HL-60 (cell line): ENCODE measurements at regions not wholly inside any gene's neighbourhood (a gene's known extent, or its start where the extent isn't known, plus 50 kb on each side); places are given as distances from the start of the nearest gene placed in this dataset.

ENCODE experiments used
- GABPA ChIP-seq: IDR thresholded peaks from 2 replicates; pipeline ENCODE4 v1.6.1; 2012; ENCODE audit warnings: low read depth
- POLR2AphosphoS5 ChIP-seq: IDR thresholded peaks from 2 replicates; pipeline ENCODE4 v1.6.1; 2012; ENCODE audit warnings: low read depth
- SPI1 ChIP-seq: IDR thresholded peaks from 2 replicates; pipeline ENCODE4 v1.6.1; 2012; ENCODE audit warnings: low read depth, mild to moderate bottlenecking, borderline replicate concordance
- TF ChIP-seq, protein P1 (sequence below): IDR thresholded peaks from 2 replicates; pipeline ENCODE4 v1.6.1; 2012; ENCODE audit warnings: low read depth; ENCODE audit not compliant: insufficient replicate concordance
- TF ChIP-seq, protein P2 (sequence below): IDR thresholded peaks from one replicate; pipeline ENCODE4 v1.5.1; 2011; ENCODE audit warnings: low read length, control low read depth, inconsistent platforms; ENCODE audit not compliant: insufficient read depth

DNA sequence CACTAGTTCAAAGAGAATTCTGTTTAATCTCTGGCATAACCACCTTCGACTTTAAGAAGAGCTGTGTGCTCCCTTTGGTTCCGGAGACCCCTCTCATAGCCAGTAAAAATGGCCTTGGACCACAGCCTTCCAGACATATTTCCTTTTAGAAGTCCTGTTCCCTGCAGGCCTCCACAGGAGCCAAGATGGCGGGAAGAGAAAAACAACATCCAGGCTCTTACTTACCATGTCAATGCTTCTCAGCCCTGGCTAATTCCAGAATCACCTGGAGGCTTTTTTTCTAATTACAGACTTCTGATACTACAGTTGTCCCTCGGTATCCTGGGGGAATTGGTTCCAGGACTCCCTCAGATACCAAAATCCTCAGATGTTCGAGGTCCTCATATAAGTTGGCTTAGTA lies 362.5 kb downstream of the PBX1 start:
- TF ChIP-seq GABPA: no peak
- TF ChIP-seq, protein P1, sequence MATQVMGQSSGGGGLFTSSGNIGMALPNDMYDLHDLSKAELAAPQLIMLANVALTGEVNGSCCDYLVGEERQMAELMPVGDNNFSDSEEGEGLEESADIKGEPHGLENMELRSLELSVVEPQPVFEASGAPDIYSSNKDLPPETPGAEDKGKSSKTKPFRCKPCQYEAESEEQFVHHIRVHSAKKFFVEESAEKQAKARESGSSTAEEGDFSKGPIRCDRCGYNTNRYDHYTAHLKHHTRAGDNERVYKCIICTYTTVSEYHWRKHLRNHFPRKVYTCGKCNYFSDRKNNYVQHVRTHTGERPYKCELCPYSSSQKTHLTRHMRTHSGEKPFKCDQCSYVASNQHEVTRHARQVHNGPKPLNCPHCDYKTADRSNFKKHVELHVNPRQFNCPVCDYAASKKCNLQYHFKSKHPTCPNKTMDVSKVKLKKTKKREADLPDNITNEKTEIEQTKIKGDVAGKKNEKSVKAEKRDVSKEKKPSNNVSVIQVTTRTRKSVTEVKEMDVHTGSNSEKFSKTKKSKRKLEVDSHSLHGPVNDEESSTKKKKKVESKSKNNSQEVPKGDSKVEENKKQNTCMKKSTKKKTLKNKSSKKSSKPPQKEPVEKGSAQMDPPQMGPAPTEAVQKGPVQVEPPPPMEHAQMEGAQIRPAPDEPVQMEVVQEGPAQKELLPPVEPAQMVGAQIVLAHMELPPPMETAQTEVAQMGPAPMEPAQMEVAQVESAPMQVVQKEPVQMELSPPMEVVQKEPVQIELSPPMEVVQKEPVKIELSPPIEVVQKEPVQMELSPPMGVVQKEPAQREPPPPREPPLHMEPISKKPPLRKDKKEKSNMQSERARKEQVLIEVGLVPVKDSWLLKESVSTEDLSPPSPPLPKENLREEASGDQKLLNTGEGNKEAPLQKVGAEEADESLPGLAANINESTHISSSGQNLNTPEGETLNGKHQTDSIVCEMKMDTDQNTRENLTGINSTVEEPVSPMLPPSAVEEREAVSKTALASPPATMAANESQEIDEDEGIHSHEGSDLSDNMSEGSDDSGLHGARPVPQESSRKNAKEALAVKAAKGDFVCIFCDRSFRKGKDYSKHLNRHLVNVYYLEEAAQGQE: no peak
- TF ChIP-seq, protein P2, sequence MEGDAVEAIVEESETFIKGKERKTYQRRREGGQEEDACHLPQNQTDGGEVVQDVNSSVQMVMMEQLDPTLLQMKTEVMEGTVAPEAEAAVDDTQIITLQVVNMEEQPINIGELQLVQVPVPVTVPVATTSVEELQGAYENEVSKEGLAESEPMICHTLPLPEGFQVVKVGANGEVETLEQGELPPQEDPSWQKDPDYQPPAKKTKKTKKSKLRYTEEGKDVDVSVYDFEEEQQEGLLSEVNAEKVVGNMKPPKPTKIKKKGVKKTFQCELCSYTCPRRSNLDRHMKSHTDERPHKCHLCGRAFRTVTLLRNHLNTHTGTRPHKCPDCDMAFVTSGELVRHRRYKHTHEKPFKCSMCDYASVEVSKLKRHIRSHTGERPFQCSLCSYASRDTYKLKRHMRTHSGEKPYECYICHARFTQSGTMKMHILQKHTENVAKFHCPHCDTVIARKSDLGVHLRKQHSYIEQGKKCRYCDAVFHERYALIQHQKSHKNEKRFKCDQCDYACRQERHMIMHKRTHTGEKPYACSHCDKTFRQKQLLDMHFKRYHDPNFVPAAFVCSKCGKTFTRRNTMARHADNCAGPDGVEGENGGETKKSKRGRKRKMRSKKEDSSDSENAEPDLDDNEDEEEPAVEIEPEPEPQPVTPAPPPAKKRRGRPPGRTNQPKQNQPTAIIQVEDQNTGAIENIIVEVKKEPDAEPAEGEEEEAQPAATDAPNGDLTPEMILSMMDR: no peak
- TF ChIP-seq POLR2AphosphoS5: no peak
- TF ChIP-seq SPI1: no peak
